ENCODE measurements at regions not wholly inside any gene's neighbourhood (a gene's known extent, or its start where the extent isn't known, plus 50 kb on each side); places are given as distances from the start of the nearest gene placed in this dataset.

GRCh38 chr9:6695121-6695814 is 49.7 kb upstream of the GLDC start:
- Histone ChIP-seq H3K9me3 (replicated peaks; ENCODE audit: control insufficient read depth, insufficient read depth, low read depth, low read length) (no peaks in the 10 kb centered on the region), H3K9ac (ENCODE audit: insufficient read depth in 1 of 2, low read depth in 2 of 2, low read length in 2 of 2) (no peak overlapping the region), H3K4me3 (no peak overlapping the region), H3K36me3 (ENCODE audit: control insufficient read depth, insufficient read depth, low read length) (no peaks in the 10 kb centered on the region), H2AFZ (ENCODE audit: low read depth, low read length) (no peak overlapping the region), H3K4me1 (replicated peaks in 1 of 2; ENCODE audit: control insufficient read depth in 2 of 2, insufficient read depth in 2 of 2, low read length in 2 of 2) (no peaks in the 10 kb centered on the region), H3K4me2 (ENCODE audit: insufficient read depth, low read length) (no peak overlapping the region), H3K27me3 (ENCODE audit: control insufficient read depth in 2 of 2, insufficient read depth in 2 of 2, low read length in 2 of 2) (no peaks in the 10 kb centered on the region), H3K79me2 (ENCODE audit: control insufficient read depth, insufficient read depth, low read length) (no peaks in the 10 kb centered on the region), H3K9me1 (ENCODE audit: control insufficient read depth, insufficient read depth, low read length) (no peaks in the 10 kb centered on the region), H4K20me1 (replicated peaks; ENCODE audit: control insufficient read depth, insufficient read depth, low read length) (no peaks in the 10 kb centered on the region), H3K27ac (ENCODE audit: extremely low read depth, low read depth, low read length) (no peak overlapping the region)
- in situ Hi-C loops (cut with MboI) (no loop called here), intact Hi-C loops (cut with micrococcal nuclease) (no loop called here)
- POLR2A ChIA-PET: no interaction called here
- no peak for FAIRE-seq
- TF ChIP-seq ZZZ3 (IDR thresholded peaks at IDR 0.05) (no peak), MNT (conservative IDR thresholded peaks at IDR 0.05) (no peak), FOSL1 (tag; conservative IDR thresholded peaks at IDR 0.05) (no peak), JUNB (CRISPR knock-in tag; conservative IDR thresholded peaks at IDR 0.05) (no peak), KAT7 (CRISPR knock-in tag; IDR thresholded peaks at IDR 0.05; ENCODE audit: borderline replicate concordance) (no peak), ZNF764 (CRISPR knock-in tag; IDR thresholded peaks at IDR 0.05; ENCODE audit: low read depth) (no peak), BCLAF1 (IDR thresholded peaks at IDR 0.05; ENCODE audit: borderline replicate concordance in 1 of 2, control insufficient read depth in 1 of 2, low read depth in 2 of 2, low read length in 1 of 2) (no peak), E4F1 (CRISPR knock-in tag; IDR thresholded peaks at IDR 0.05; ENCODE audit: borderline replicate concordance) (no peak), NCOR1 (IDR thresholded peaks at IDR 0.05) (no peak), MTA2 (IDR thresholded peaks at IDR 0.05; ENCODE audit: low read depth) (no peak), MAFG (tag; conservative IDR thresholded peaks at IDR 0.05) (no peak)
- WGBS (ENCODE audit: insufficient coverage, low coverage, missing lambda C conversion rate): 62% methylated on average over 6 of the region's 7 CpGs
- BruUV-seq (replicated peaks): no TSS peak
- CTCF ChIA-PET (ENCODE audit: low intra/inter-chr PET ratio): no interaction called here
- no peak for ATAC-seq
- no peak for DNase-seq (ENCODE audit: extremely low read depth in 1 of 4, low spot score in 3 of 4)

All from K562 (cell line).